Sigmoid colon (tissue), 6 donors: ENCODE measurements at regions not wholly inside any gene's neighbourhood (a gene's known extent, or its start where the extent isn't known, plus 50 kb on each side); places are given as distances from the start of the nearest gene placed in this dataset.

Experiments used
- DNase-seq: peaks from one replicate; pipeline ENCODE4 v3.0.0-alpha.2; 2019
- H3K27ac ChIP-seq, 4 donors: fragments of 200-600 bp; sonication (generic); one replicate each; pipeline ENCODE4 v1.5.1; 2016 to 2019; ENCODE audit warnings: mild to moderate bottlenecking in 1 of 4
- H3K27me3 ChIP-seq, 3 donors: fragments of 200-600 bp; sonication (generic); one replicate each; pipeline ENCODE4 v1.5.1; 2019; ENCODE audit warnings: mild to moderate bottlenecking in 1 of 3
- H3K36me3 ChIP-seq, 4 donors: fragments of 200-600 bp; sonication (generic); one replicate each; pipeline ENCODE4 v1.5.1; 2016 to 2019
- H3K4me1 ChIP-seq, 4 donors: fragments of 200-600 bp; sonication (generic); one replicate each; pipeline ENCODE4 v1.5.1; 2017 to 2019
- H3K4me3 ChIP-seq, 4 donors: fragments of 200-600 bp; sonication (generic); one replicate each; pipeline ENCODE4 v1.5.1; 2017 to 2019; ENCODE audit warnings: mild to moderate bottlenecking in 2 of 4, moderate library complexity in 1 of 4
- H3K9me3 ChIP-seq, 4 donors: fragments of 200-600 bp in 3 of 4; sonication (generic) in 3 of 4; one replicate each; pipeline versions ENCODE4 v1.5.1 to v1.6.1; 2013 to 2019
- EP300 ChIP-seq, 4 donors: sonication (generic); formaldehyde crosslinking; IDR thresholded peaks; one replicate each; pipeline ENCODE4 v1.6.1; 2017; ENCODE audit warnings: antibody characterized with exemption in 4 of 4
- POLR2A ChIP-seq, 2 donors: fragments of 450-650 bp; IDR thresholded peaks; one replicate each; pipeline ENCODE4 v1.6.1; 2016; ENCODE audit warnings: antibody characterized with exemption in 2 of 2, mild to moderate bottlenecking in 2 of 2, moderate library complexity in 2 of 2
- POLR2AphosphoS5 ChIP-seq, 4 donors: sonication (generic); formaldehyde crosslinking; IDR thresholded peaks; one replicate each; pipeline ENCODE4 v1.6.1; 2017; ENCODE audit warnings: antibody characterized with exemption in 4 of 4
- WGBS, 2 donors: extraction: QIAGEN DNeasy Blood & Tissue Kit; methylation state at CpG; one replicate each; pipeline ENCODE4 v1.1.7; 2013; 5-methylcytosine and 5-hydroxymethylcytosine counted together
- intact Hi-C: fragments of 100-400 bp; cut with DNase I; formaldehyde crosslinking; loops from one replicate; pipeline ENCODE4 v1.15.1; 2023
- TF ChIP-seq, protein P1 (sequence below), 4 experiments: fragments of 450-650 bp in 3 of 4; fragments of 200-600 bp in 1 of 4; IDR thresholded peaks; one replicate each; pipeline ENCODE4 v1.5.1; 2016 to 2019; ENCODE audit warnings: antibody characterized with exemption in 4 of 4, mild to moderate bottlenecking in 3 of 4, moderate library complexity in 2 of 4
- donor health status: healthy with polysubstance abuse.
- donor health status: healthy.

DNA sequence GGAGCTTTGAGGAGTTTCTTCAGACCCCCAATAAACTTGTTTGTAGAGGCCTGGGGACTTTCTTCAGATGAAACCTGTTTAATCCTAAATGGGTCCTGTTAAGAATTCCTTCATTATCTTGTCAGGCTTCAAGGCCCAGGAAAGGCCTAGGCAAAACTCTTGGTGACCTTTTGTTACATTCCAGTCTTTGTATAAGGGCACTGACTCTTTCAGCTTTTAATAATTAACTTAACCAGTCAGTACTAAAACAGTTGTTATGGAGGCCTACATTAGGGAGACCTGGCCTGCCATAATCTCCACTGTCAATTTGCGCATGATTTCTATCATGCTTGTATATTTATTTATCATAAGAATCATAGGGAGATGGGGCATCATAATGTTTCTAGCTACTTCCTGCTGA, 110.2 kb downstream of the FCRL5 start:
- 25 to 64% methylated on average over 1 of the region's 1 CpG for WGBS, 2 donors
- Histone ChIP-seq H3K27me3 (no peaks in the 10 kb centered on the region), H3K4me3 (no peak overlapping the region), H3K36me3 (no peaks in the 10 kb centered on the region), H3K4me1 (no peaks in the 10 kb centered on the region), H3K9me3 (no peaks in the 10 kb centered on the region), H3K27ac (no peak overlapping the region)
- intact Hi-C loops: no loop called here
- no peak for DNase-seq
- TF ChIP-seq, protein P1, sequence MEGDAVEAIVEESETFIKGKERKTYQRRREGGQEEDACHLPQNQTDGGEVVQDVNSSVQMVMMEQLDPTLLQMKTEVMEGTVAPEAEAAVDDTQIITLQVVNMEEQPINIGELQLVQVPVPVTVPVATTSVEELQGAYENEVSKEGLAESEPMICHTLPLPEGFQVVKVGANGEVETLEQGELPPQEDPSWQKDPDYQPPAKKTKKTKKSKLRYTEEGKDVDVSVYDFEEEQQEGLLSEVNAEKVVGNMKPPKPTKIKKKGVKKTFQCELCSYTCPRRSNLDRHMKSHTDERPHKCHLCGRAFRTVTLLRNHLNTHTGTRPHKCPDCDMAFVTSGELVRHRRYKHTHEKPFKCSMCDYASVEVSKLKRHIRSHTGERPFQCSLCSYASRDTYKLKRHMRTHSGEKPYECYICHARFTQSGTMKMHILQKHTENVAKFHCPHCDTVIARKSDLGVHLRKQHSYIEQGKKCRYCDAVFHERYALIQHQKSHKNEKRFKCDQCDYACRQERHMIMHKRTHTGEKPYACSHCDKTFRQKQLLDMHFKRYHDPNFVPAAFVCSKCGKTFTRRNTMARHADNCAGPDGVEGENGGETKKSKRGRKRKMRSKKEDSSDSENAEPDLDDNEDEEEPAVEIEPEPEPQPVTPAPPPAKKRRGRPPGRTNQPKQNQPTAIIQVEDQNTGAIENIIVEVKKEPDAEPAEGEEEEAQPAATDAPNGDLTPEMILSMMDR (IDR thresholded peaks at IDR 0.05): no peak
- TF ChIP-seq EP300 (IDR thresholded peaks at IDR 0.05) (no peak), POLR2A (IDR thresholded peaks at IDR 0.05) (no peak), POLR2AphosphoS5 (IDR thresholded peaks at IDR 0.05) (no peak)

DNA sequence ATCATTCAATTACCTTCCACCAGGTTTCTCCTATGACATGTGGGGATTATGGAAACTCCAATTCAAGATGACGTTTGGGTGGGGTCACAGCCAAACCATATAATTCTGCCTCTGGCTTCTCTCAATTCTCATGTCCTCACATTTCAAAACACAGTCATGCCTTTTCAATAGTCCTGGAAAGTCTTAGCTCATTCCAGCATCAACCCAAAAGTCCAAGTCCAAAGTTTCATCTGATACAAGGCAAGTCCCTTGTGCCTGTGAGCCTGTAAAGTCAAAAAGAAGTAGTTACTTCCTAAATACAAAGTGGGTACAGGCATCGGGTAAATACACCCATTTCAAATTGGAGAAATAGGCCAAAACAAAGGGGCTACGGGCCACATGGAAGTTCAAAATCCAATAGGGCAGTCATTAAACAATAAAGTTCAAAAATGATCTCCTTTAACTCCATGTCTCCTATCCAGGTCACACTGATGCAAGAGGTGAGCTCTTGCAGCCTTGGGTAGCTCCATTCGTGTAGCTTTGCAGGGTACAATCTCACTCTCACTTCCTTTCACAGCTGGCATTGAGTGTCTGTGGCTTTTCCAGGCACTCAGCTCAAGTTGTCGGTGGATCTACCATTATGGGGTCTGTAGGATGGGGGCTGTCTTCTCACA, 112.9 kb downstream of the FCRL5 start:
- H3K36me3 ChIP-seq: no peaks in the 10 kb centered on the region
- H3K9me3 ChIP-seq: no peaks in the 10 kb centered on the region
- no peaks in the 10 kb centered on the region for H3K27me3 ChIP-seq
- intact Hi-C loops: no loop called here
- DNase-seq: no peak
- no peak overlapping the region for H3K27ac ChIP-seq
- TF ChIP-seq, protein P1 (IDR thresholded peaks at IDR 0.05): no peak
- no peak for TF ChIP-seq POLR2AphosphoS5 (IDR thresholded peaks at IDR 0.05)
- TF ChIP-seq EP300 (IDR thresholded peaks at IDR 0.05): no peak
- no peak for TF ChIP-seq POLR2A (IDR thresholded peaks at IDR 0.05)
- 65 to 82% methylated on average over 5 of the region's 5 CpGs for WGBS, 2 donors
- no peak overlapping the region for H3K4me3 ChIP-seq
- H3K4me1 ChIP-seq: no peaks in the 10 kb centered on the region

DNA sequence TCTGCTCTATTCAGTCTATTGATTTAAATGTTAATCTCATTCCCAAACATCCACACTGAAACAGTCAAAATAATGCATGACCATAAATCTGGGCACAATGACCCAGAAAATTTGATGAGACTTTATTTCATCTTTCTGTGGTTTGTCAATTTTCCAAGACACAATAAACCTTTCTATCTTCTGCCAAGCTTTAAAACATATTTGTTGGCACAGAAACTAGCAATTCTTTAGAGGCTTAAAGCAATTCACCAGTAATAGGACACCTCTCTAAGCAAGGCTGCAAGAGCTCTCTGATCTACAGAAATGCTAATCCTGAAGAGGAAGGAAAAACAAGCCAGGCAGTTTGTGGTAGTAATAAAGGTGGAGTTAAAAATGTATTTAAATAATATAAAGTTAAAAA, 113.7 kb downstream of the FCRL5 start:
- Histone ChIP-seq H3K36me3 (no peaks in the 10 kb centered on the region), H3K4me3 (no peak overlapping the region), H3K4me1 (no peaks in the 10 kb centered on the region), H3K27ac (no peak overlapping the region), H3K27me3 (no peaks in the 10 kb centered on the region), H3K9me3 (no peaks in the 10 kb centered on the region)
- intact Hi-C loops: no loop called here
- DNase-seq: no peak
- TF ChIP-seq POLR2AphosphoS5 (IDR thresholded peaks at IDR 0.05) (no peak), POLR2A (IDR thresholded peaks at IDR 0.05) (no peak), EP300 (IDR thresholded peaks at IDR 0.05) (no peak)
- TF ChIP-seq, protein P1 (IDR thresholded peaks at IDR 0.05): no peak

DNA sequence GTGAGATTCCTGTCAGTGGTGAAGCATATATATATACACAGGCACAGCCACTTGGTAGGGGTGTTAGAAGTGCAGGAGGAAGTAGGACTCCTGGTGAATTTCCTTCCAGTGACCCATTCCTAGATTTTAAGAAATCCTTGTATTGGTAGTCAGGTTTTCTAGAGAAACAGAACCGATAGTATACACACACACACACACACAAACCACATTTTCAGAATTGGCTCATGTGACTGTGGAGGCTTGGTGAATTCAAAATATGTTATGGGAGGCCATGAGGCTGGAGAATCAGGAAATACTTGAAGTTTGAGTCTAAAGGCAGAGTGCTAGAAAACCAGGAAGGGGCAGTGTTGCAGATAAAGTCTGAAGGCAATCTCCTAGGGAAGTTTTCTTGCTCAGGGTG, 114.2 kb downstream of the FCRL5 start:
- Histone ChIP-seq H3K36me3 (no peaks in the 10 kb centered on the region), H3K27ac (no peak overlapping the region), H3K27me3 (no peaks in the 10 kb centered on the region), H3K9me3 (no peaks in the 10 kb centered on the region), H3K4me1 (no peaks in the 10 kb centered on the region), H3K4me3 (no peak overlapping the region)
- no peak for DNase-seq
- WGBS, 2 donors: 75 to 76% methylated on average over 1 of the region's 1 CpG
- no peak for TF ChIP-seq EP300 (IDR thresholded peaks at IDR 0.05)
- TF ChIP-seq POLR2A (IDR thresholded peaks at IDR 0.05): no peak
- no peak for TF ChIP-seq POLR2AphosphoS5 (IDR thresholded peaks at IDR 0.05)
- TF ChIP-seq, protein P1 (IDR thresholded peaks at IDR 0.05): no peak
- intact Hi-C loops: no loop called here

DNA sequence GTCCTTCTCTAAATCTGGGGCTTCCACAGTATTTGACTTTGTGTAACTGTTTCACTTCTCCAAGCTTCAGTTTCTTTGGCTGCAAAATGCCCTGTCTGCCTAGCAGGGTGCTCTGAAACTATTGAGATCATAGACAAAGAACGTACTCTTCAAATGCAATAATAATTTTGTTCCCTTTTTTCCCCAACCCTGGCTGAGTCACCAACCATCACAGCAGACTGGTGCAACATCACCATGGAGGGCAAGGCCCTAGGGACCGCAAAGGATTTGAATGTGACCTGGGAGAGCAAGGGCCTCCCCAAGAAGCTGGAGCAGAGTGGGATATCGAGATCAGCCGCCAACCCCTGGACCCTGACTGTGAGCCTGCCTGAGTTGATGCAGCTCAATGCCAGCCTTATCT, 115.0 kb downstream of the FCRL5 start:
- intact Hi-C loops: no loop called here
- Histone ChIP-seq H3K27me3 (no peaks in the 10 kb centered on the region), H3K27ac (no peak overlapping the region), H3K4me3 (no peak overlapping the region), H3K4me1 (no peaks in the 10 kb centered on the region), H3K36me3 (no peaks in the 10 kb centered on the region), H3K9me3 (no peaks in the 10 kb centered on the region)
- TF ChIP-seq EP300 (IDR thresholded peaks at IDR 0.05) (no peak), POLR2A (IDR thresholded peaks at IDR 0.05) (no peak), POLR2AphosphoS5 (IDR thresholded peaks at IDR 0.05) (no peak)
- TF ChIP-seq, protein P1 (IDR thresholded peaks at IDR 0.05): no peak
- 86 to 94% methylated on average over 4 of the region's 4 CpGs for WGBS, 2 donors
- no peak for DNase-seq
